Right atrium auricular region (tissue), 2 donors: ENCODE measurements at regions not wholly inside any gene's neighbourhood (a gene's known extent, or its start where the extent isn't known, plus 50 kb on each side); places are given as distances from the start of the nearest gene placed in this dataset.

Source experiments
- DNase-seq: peaks from one replicate; pipeline ENCODE4 v3.0.0-alpha.2; 2019; ENCODE audit warnings: low spot score
- H3K27ac ChIP-seq, 2 donors: fragments of 200-600 bp; sonication (generic); 1 replicate in 1 of 2; 2 replicates in 1 of 2; pipeline ENCODE4 v1.5.1; 2016 to 2019
- H3K27me3 ChIP-seq, 2 donors: fragments of 200-600 bp; sonication (generic); one replicate each; pipeline versions ENCODE4 v1.5.1 to v1.6.0; 2017 to 2019
- H3K36me3 ChIP-seq: fragments of 200-600 bp; sonication (generic); one replicate; pipeline ENCODE4 v1.5.1; 2016
- H3K4me1 ChIP-seq, 2 donors: fragments of 200-600 bp; sonication (generic); one replicate each; pipeline versions ENCODE4 v1.5.1 to v1.6.0; 2017 to 2019
- H3K4me3 ChIP-seq, 2 donors: fragments of 200-600 bp; sonication (generic); 1 replicate in 1 of 2; 2 replicates in 1 of 2; pipeline ENCODE4 v1.5.1; 2017 to 2019; ENCODE audit warnings: mild to moderate bottlenecking in 1 of 2, moderate library complexity in 1 of 2
- H3K9me3 ChIP-seq, 2 donors: fragments of 200-600 bp; sonication (generic); one replicate each; pipeline ENCODE4 v1.5.1; 2019
- TF ChIP-seq, protein P1 (sequence below), 2 donors: fragments of 200-600 bp; sonication (generic); IDR thresholded peaks; one replicate each; pipeline ENCODE4 v1.5.1; 2019; ENCODE audit warnings: antibody characterized with exemption in 2 of 2

DNA sequence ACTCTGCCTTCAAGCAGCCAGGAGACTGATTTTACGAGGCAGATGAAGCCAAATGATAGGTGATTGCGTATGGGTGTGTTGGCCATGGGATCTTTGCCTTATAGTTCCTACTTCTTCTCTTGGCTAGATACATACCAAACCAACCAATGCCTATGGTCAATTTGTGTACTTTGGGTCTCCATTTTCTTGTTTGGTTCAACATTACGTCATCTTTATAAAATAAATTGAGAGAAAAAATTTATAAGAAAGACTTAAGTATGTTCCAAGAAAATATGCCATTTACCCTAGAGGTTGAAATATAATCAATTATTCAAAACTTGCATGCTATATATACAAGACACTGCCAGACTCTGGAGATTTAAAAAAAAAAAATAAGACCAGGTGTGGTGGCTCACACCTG lies 150.9 kb downstream of the SP3 start:
- TF ChIP-seq, protein P1, sequence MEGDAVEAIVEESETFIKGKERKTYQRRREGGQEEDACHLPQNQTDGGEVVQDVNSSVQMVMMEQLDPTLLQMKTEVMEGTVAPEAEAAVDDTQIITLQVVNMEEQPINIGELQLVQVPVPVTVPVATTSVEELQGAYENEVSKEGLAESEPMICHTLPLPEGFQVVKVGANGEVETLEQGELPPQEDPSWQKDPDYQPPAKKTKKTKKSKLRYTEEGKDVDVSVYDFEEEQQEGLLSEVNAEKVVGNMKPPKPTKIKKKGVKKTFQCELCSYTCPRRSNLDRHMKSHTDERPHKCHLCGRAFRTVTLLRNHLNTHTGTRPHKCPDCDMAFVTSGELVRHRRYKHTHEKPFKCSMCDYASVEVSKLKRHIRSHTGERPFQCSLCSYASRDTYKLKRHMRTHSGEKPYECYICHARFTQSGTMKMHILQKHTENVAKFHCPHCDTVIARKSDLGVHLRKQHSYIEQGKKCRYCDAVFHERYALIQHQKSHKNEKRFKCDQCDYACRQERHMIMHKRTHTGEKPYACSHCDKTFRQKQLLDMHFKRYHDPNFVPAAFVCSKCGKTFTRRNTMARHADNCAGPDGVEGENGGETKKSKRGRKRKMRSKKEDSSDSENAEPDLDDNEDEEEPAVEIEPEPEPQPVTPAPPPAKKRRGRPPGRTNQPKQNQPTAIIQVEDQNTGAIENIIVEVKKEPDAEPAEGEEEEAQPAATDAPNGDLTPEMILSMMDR (IDR thresholded peaks at IDR 0.05), result no peak
- Histone ChIP-seq H3K9me3 (no peaks in the 10 kb centered on the region), H3K36me3 (no peaks in the 10 kb centered on the region), H3K4me3 (no peak overlapping the region), H3K27ac (no peak overlapping the region), H3K4me1 (no peaks in the 10 kb centered on the region), H3K27me3 (no peaks in the 10 kb centered on the region)
- DNase-seq, result no peak

DNA sequence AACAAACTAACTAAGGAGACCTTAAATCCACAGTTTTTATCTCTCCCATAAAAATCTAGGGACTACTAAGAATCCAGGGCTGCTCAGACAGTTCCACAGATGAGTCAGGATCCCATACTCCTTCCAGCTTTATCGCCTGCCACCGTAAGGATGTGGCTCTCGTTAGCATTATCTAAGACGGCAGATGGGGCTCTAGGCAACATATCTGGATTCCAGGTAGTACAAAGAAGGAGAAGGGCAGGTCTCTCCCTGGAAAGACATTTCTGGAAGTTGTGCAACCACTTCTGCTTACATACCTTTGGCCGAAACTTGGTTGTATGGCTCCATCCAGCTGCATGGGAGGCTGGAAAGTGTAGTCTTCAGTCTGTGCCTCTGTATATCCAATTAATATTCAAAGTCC lies 149.4 kb downstream of the SP3 start:
- H3K4me1 ChIP-seq, result no peaks in the 10 kb centered on the region
- no peaks in the 10 kb centered on the region for H3K27me3 ChIP-seq
- TF ChIP-seq, protein P1 (IDR thresholded peaks at IDR 0.05), result no peak
- no peaks in the 10 kb centered on the region for H3K36me3 ChIP-seq
- no peaks in the 10 kb centered on the region for H3K9me3 ChIP-seq
- no peak overlapping the region for H3K27ac ChIP-seq
- H3K4me3 ChIP-seq, result no peak overlapping the region
- no peak for DNase-seq

DNA sequence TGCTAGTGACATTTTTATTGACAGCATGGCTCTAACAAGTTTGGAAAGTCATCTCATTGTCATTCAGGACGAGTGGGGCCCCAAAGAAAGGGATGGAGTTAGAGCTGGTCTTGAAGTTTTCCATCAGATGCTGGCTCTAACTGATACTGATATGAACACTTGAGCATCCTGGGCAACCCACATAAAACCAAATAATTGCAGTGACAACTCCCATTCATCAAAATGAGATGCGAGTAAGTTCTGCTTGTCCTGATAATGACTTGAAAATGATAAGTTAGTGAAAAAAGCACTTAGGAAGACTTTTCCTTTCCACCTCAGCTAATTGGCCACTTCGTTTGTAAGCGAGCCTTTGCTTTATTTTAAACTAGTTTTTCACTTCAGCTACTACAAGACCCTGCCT lies 147.6 kb downstream of the SP3 start:
- Histone ChIP-seq H3K4me3 (no peak overlapping the region), H3K9me3 (no peaks in the 10 kb centered on the region), H3K27me3 (no peaks in the 10 kb centered on the region), H3K4me1 (no peaks in the 10 kb centered on the region), H3K27ac (no peak overlapping the region), H3K36me3 (no peaks in the 10 kb centered on the region)
- TF ChIP-seq, protein P1 (IDR thresholded peaks at IDR 0.05), result no peak
- DNase-seq, result no peak

DNA sequence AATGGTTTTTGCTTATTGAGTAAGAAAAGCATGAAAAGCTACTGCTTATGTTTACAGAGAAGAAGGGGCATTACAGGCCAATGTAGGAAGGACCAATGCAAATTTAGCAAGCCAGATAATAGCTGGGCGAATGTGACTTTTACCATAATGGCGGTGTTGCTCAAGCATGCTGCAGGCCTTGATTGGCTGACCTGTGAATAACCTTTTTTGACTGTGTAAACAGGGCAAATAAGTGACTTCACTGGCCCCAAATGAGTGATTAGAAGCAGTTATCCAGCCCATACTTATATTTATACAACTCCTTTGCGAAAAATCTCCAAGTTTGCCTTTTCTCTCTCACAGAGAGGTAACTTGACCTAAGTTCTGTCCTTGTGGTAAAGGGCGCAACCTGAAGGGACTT lies 146.9 kb downstream of the SP3 start:
- H3K9me3 ChIP-seq, result no peaks in the 10 kb centered on the region
- no peak overlapping the region for H3K4me3 ChIP-seq
- no peak overlapping the region for H3K27ac ChIP-seq
- no peaks in the 10 kb centered on the region for H3K4me1 ChIP-seq
- H3K27me3 ChIP-seq, result no peaks in the 10 kb centered on the region
- no peaks in the 10 kb centered on the region for H3K36me3 ChIP-seq
- DNase-seq, result no peak
- TF ChIP-seq, protein P1 (IDR thresholded peaks at IDR 0.05), result no peak

DNA sequence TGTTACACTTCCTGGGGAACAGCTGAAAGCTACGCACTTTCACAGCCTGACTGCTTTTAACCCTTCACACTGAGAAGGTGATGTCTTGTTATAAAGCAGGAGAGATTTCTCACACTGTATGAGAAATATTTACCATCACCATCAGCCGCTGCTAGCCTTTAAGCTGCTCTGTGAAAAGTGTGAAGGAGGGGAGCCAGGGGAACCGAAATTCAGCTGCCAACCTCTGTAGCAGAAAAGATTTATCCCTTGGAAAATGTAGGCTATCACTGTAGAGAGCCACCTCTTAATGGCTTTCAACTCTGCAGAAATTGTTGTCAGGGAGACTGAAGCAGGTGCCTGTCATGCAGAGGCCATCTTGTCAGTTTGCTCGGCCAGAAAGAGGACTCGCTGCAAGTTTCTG lies 145.3 kb downstream of the SP3 start:
- H3K27me3 ChIP-seq, result no peaks in the 10 kb centered on the region
- H3K27ac ChIP-seq, result no peak overlapping the region
- H3K4me1 ChIP-seq, result no peaks in the 10 kb centered on the region
- DNase-seq, result no peak
- H3K9me3 ChIP-seq, result no peaks in the 10 kb centered on the region
- TF ChIP-seq, protein P1 (IDR thresholded peaks at IDR 0.05), result no peak
- H3K36me3 ChIP-seq, result no peaks in the 10 kb centered on the region
- H3K4me3 ChIP-seq, result no peak overlapping the region

DNA sequence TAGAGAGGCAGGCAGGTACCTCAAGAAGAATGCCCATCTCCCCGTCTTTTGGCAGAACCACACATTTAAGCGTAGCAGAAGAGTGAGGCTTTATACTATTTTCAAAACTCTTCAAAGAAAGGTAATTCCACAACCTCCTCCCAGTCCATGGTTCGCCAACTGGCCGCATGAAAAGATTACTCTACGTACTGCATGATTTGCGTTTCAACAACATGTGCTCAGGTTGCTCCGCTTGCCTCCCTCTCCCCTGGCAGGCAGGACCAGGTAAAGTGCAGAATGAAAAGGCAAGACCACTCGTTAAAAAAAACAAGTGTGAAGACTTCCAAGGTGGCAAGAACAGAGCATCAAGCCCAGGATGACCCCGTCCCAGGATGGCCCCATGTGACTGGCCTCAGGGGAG lies 143.7 kb downstream of the SP3 start:
- Histone ChIP-seq H3K9me3 (no peaks in the 10 kb centered on the region), H3K27me3 (no peaks in the 10 kb centered on the region), H3K4me3 (no peak overlapping the region), H3K36me3 (no peaks in the 10 kb centered on the region), H3K4me1 (no peaks in the 10 kb centered on the region), H3K27ac (no peak overlapping the region)
- TF ChIP-seq, protein P1 (IDR thresholded peaks at IDR 0.05), result no peak
- DNase-seq, result no peak
